Activated CD8-positive, alpha-beta T cell treated with anti-CD3 and anti-CD28 coated beads for 36 hours (primary cell): ENCODE measurements at regions not wholly inside any gene's neighbourhood (a gene's known extent, or its start where the extent isn't known, plus 50 kb on each side); places are given as distances from the start of the nearest gene placed in this dataset.

Experiments
- ATAC-seq: fragments of 200-7000 bp; cut with Tn5 transposase; one replicate; pipeline ENCODE4 v1.10.0; 2021; ENCODE audit warnings: mild to moderate bottlenecking, moderate library complexity
- CTCF ChIA-PET: fragments of 350-600 bp; sonication (Branson Sonifier 250); formaldehyde crosslinking; loops from one replicate; lab custom pipeline; 2021; ENCODE audit warnings: antibody characterized with exemption; lab: Charles Lee
- POLR2A ChIA-PET: fragments of 350-600 bp; sonication (Branson Sonifier 250); formaldehyde crosslinking; loops from one replicate; lab custom pipeline; 2021; ENCODE audit warnings: antibody characterized with exemption; lab: Charles Lee
- DNase-seq: peaks from one replicate; pipeline ENCODE4 v3.0.0-alpha.2; 2020
- H3K27ac Mint-ChIP-seq: one replicate; pipeline ENCODE4 v1.8.0; 2021; ENCODE audit warnings: mild to moderate bottlenecking, mixed read lengths
- H3K27me3 Mint-ChIP-seq: one replicate; pipeline ENCODE4 v1.8.0; 2021; ENCODE audit warnings: mixed read lengths
- H3K36me3 Mint-ChIP-seq: one replicate; pipeline ENCODE4 v1.8.0; 2021; ENCODE audit warnings: low read depth, mixed read lengths
- H3K4me1 Mint-ChIP-seq: one replicate; pipeline ENCODE4 v1.8.0; 2021; ENCODE audit warnings: low read depth, mixed read lengths
- H3K4me3 Mint-ChIP-seq: one replicate; pipeline ENCODE4 v1.8.0; 2021; ENCODE audit warnings: mild to moderate bottlenecking, moderate library complexity, mixed read lengths
- H3K9me3 Mint-ChIP-seq: one replicate; pipeline ENCODE4 v1.8.0; 2021; ENCODE audit warnings: mixed read lengths
- intact Hi-C: fragments of 100-400 bp; cut with micrococcal nuclease; formaldehyde crosslinking; loops from one replicate; pipeline ENCODE4 v1.10.0; 2022
- TF ChIP-seq, protein P1 (sequence below): fragments of 200-600 bp; IDR thresholded peaks from one replicate; pipeline ENCODE4 v1.8.0; 2022; ENCODE audit warnings: antibody characterized with exemption, mild to moderate bottlenecking

DNA sequence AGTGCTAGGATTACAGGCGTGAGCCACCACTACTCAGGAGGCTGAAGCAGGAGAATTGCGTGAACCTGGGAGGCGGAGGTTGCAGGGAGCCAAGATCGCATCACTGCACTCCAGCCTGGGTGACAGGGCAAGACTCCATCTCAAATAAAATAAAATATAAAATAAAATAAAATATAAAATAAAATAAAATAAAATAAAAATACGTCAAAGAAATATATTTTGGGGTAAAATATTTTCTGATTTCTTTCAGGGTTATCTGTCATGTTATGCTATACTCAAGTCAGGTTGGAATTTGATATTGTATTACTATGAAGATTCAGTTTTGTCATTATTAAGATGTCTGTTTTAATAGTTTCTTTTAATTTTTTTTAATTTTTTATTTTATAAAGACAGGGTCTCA is 99.4 kb upstream of the GHITM start:
- Mint-ChIP-seq H3K9me3 (no peaks in the 10 kb centered on the region), H3K27ac (no peak overlapping the region), H3K27me3 (peaks cover 12% of the 10 kb centered on the region), H3K36me3 (no peaks in the 10 kb centered on the region), H3K4me3 (no peak overlapping the region), H3K4me1 (no peaks in the 10 kb centered on the region)
- ATAC-seq (no peak), DNase-seq (no peak)
- TF ChIP-seq, protein P1, sequence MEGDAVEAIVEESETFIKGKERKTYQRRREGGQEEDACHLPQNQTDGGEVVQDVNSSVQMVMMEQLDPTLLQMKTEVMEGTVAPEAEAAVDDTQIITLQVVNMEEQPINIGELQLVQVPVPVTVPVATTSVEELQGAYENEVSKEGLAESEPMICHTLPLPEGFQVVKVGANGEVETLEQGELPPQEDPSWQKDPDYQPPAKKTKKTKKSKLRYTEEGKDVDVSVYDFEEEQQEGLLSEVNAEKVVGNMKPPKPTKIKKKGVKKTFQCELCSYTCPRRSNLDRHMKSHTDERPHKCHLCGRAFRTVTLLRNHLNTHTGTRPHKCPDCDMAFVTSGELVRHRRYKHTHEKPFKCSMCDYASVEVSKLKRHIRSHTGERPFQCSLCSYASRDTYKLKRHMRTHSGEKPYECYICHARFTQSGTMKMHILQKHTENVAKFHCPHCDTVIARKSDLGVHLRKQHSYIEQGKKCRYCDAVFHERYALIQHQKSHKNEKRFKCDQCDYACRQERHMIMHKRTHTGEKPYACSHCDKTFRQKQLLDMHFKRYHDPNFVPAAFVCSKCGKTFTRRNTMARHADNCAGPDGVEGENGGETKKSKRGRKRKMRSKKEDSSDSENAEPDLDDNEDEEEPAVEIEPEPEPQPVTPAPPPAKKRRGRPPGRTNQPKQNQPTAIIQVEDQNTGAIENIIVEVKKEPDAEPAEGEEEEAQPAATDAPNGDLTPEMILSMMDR, result no peak
- intact Hi-C loops, result no loop called here
- ChIA-PET POLR2A (no interaction called here), CTCF (no interaction called here)

DNA sequence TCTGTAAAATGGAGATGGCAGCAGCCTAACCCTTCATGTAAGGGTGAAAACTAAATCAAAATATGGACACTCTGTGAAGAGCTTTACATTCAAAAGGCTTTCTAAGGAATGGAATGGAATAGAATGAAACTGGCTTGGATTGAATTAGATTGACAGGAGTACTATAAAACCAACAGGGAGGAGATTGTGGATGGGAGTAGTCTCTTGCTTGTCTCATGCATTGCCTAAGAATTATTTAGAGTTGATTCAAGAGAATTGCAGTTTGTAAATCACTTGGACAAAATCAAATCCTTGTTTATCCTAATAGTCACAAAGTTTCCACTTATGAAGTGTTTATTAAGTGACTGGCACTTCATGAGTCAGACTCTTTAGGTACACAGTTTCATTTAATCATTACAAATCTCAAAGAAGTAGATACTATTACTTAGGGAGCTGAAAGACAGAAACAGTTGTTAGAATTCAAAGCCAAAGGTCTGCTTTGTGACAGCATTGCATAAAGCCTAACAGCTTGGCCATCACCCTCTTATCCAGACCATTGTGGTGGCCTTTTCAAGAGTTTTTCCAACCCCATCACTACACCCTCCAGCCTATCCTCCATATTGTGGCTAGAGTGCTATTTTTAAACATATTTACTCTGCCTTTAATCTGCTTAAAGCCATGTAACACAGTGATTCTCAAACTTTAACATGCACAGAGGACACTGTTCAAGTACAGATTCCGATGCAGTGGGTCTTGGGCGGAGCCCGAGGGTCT is 91.9 kb upstream of the GHITM start:
- Mint-ChIP-seq H3K9me3 (peaks cover 5% of the 10 kb centered on the region), H3K4me1 (no peaks in the 10 kb centered on the region), H3K27me3 (peaks cover 13% of the 10 kb centered on the region), H3K4me3 (no peak overlapping the region), H3K36me3 (no peaks in the 10 kb centered on the region), H3K27ac (no peak overlapping the region)
- ChIA-PET POLR2A (no interaction called here), CTCF (no interaction called here)
- no peak for ATAC-seq
- TF ChIP-seq, protein P1, result no peak
- intact Hi-C loops, result no loop called here
- no peak for DNase-seq

DNA sequence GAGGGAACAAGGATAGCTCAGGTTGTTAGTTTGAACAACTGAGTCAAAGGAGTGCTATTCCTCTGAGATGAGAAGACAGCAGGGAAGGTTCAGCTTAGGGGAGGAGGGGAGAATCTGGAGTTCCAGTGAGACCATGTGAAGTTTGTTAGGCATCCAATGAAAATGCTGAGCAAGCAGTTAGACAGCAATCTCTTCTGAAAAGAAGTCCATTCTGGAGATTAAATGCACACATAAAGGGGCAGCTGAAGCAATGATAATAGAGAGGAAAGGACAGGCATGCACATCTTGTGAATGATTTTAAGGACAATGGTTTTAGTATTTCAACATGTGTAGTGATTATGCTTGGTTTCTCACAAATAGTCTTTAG is 89.7 kb upstream of the GHITM start:
- Mint-ChIP-seq H3K4me1 (no peaks in the 10 kb centered on the region), H3K4me3 (no peak overlapping the region), H3K27me3 (peaks cover 13% of the 10 kb centered on the region), H3K36me3 (no peaks in the 10 kb centered on the region), H3K27ac (no peak overlapping the region), H3K9me3 (peaks cover 5% of the 10 kb centered on the region)
- TF ChIP-seq, protein P1, result no peak
- POLR2A ChIA-PET, result no interaction called here
- DNase-seq (no peak), ATAC-seq (no peak)
- CTCF ChIA-PET, result no interaction called here
- intact Hi-C loops, result no loop called here

DNA sequence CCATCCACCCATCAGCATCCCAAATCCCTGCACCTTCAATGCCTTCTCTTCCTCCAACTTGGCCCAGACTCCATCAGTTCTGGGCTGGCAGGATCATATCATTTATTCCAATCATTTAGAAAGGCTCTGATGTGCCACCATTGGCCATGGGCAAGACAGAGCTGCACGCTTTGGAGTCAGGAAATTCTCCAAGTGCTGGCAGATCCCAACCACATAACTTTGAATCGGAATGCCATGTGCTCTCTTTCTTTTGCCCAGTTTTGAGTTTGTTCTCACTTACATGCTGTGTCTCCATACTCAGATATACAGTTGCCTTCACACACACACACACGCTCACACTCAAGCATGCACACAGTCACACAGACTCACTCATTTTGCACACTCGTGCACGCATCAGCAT is 85.7 kb upstream of the GHITM start:
- H3K27me3 Mint-ChIP-seq, result peaks cover 8% of the 10 kb centered on the region
- no peaks in the 10 kb centered on the region for H3K36me3 Mint-ChIP-seq
- CTCF ChIA-PET, result no interaction called here
- intact Hi-C loops, result no loop called here
- TF ChIP-seq, protein P1, result no peak
- H3K4me3 Mint-ChIP-seq, result no peak overlapping the region
- DNase-seq (no peak), ATAC-seq (no peak)
- POLR2A ChIA-PET, result no interaction called here
- H3K9me3 Mint-ChIP-seq, result peaks cover 5% of the 10 kb centered on the region
- H3K27ac Mint-ChIP-seq, result no peak overlapping the region
- H3K4me1 Mint-ChIP-seq, result no peaks in the 10 kb centered on the region

DNA sequence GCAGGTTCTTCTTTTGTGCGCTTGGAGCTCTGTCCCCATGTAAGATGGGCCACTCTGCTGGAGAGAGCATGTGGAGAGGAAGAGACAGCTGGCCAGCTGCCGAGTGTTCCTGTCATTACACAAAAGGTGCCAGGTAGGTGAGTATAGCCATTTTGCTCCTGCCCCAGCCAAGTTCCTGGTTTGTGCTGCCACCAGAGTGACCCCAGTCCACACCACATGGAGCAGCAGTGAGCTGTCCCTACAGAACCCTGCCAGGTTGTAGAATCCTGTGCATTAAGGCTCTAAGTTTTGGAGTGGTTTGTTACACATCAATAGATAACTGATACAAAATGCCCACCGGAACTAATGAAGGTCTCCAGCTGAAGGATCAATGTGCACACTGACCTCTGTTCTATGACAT is 84.6 kb upstream of the GHITM start:
- Mint-ChIP-seq H3K27me3 (peaks cover 2% of the 10 kb centered on the region), H3K4me3 (no peak overlapping the region), H3K36me3 (no peaks in the 10 kb centered on the region), H3K9me3 (peaks cover under 1% of the 10 kb centered on the region), H3K27ac (no peak overlapping the region), H3K4me1 (no peaks in the 10 kb centered on the region)
- POLR2A ChIA-PET, result no interaction called here
- intact Hi-C loops, result no loop called here
- DNase-seq (no peak), ATAC-seq (no peak)
- TF ChIP-seq, protein P1, result no peak
- CTCF ChIA-PET, result no interaction called here
